Activated CD8-positive, alpha-beta memory T cell treated with anti-CD3 and anti-CD28 coated beads, Interleukin-2, amount 50 U/mL, for 1 hour (primary cell): ENCODE measurements at regions not wholly inside any gene's neighbourhood (a gene's known extent, or its start where the extent isn't known, plus 50 kb on each side); places are given as distances from the start of the nearest gene placed in this dataset.
"Not testable (repeated sequence)": the region's sequence is repeated elsewhere in the genome, so short reads cannot be mapped to it uniquely, and the experiment has no call there.

ENCODE experiments used
- DNase-seq: peaks from one replicate; pipeline ENCODE4 v3.0.0-alpha.2; 2020; ENCODE audit errors: extremely low read depth

- DNase-seq, result no peak
Measured at GRCh38 chr11:79510960-79511359, 70.1 kb upstream of the TENM4 start.

GRCh38 chr11:79508461-79508860 lies 67.6 kb upstream of the TENM4 start:
- DNase-seq, result no peak

GRCh38 chr11:79507706-79508105 lies 66.9 kb upstream of the TENM4 start:
- DNase-seq, result no peak

GRCh38 chr11:79506734-79507344 lies 66.0 kb upstream of the TENM4 start:
- no peak for DNase-seq

GRCh38 chr11:79506124-79506523 lies 65.3 kb upstream of the TENM4 start:
- DNase-seq, result no peak

GRCh38 chr11:79503028-79503427 lies 62.2 kb upstream of the TENM4 start:
- no peak for DNase-seq

GRCh38 chr11:79501707-79502106 lies 60.9 kb upstream of the TENM4 start:
- DNase-seq, result no peak

- DNase-seq, result not testable (repeated sequence)
Measured at GRCh38 chr11:79499929-79500328, 59.1 kb upstream of the TENM4 start.

GRCh38 chr11:79498667-79499066 lies 57.8 kb upstream of the TENM4 start:
- DNase-seq, result no peak

- DNase-seq, result no peak
Measured at GRCh38 chr11:79493555-79494171, 52.8 kb upstream of the TENM4 start.

- DNase-seq, result no peak
Measured at GRCh38 chr11:79492008-79492407, 51.2 kb upstream of the TENM4 start.
